ENCODE measurements at regions not wholly inside any gene's neighbourhood (a gene's known extent, or its start where the extent isn't known, plus 50 kb on each side); places are given as distances from the start of the nearest gene placed in this dataset.

GRCh38 chr7:156533420-156533819 is 107.2 kb upstream of the RNF32 start:
- Histone ChIP-seq H3K36me3 (ENCODE audit: control insufficient read depth, insufficient read depth, low read length) (no peaks in the 10 kb centered on the region), H3K4me1 (ENCODE audit: control insufficient read depth, insufficient read depth, low read length) (no peaks in the 10 kb centered on the region), H3K9me3 (ENCODE audit: control insufficient read depth, insufficient read depth, low read length) (no peaks in the 10 kb centered on the region), H3K27me3 (ENCODE audit: control insufficient read depth, insufficient read depth, low read length) (no peaks in the 10 kb centered on the region), H3K4me3 (ENCODE audit: low read length) (no peak overlapping the region), H3K27ac (ENCODE audit: low read length) (no peak overlapping the region)
- H3K27me3 Mint-ChIP-seq (ENCODE audit: low read depth in 2 of 2): peaks cover 0 to 5% of the 10 kb centered on the region in 2 donors
- H3K4me1 Mint-ChIP-seq: no peaks in the 10 kb centered on the region
- no peak overlapping the region for H3K27ac Mint-ChIP-seq
- 84% methylated on average over 13 of the region's 13 CpGs for WGBS (ENCODE audit: insufficient coverage)
- H3K36me3 Mint-ChIP-seq: no peaks in the 10 kb centered on the region
- H3K4me3 Mint-ChIP-seq: no peak overlapping the region
- no peak for ATAC-seq
- no peak for DNase-seq
- TF ChIP-seq CTCF (IDR thresholded peaks at IDR 0.05): no peak
- no peaks in the 10 kb centered on the region for H3K9me3 Mint-ChIP-seq
- intact Hi-C loops (cut with micrococcal nuclease): no loop called here

GRCh38 chr7:156532016-156532602 is 108.5 kb upstream of the RNF32 start:
- no peaks in the 10 kb centered on the region for H3K9me3 ChIP-seq (ENCODE audit: control insufficient read depth, insufficient read depth, low read length)
- Mint-ChIP-seq H3K9me3 (no peaks in the 10 kb centered on the region), H3K4me1 (no peaks in the 10 kb centered on the region), H3K27me3 (ENCODE audit: low read depth in 2 of 2) (peaks cover 0 to 12% of the 10 kb centered on the region in 2 donors), H3K4me3 (no peak overlapping the region), H3K27ac (no peak overlapping the region), H3K36me3 (no peaks in the 10 kb centered on the region)
- H3K4me3 ChIP-seq (ENCODE audit: low read length): no peak overlapping the region
- no peak for TF ChIP-seq CTCF (IDR thresholded peaks at IDR 0.05)
- no peaks in the 10 kb centered on the region for H3K4me1 ChIP-seq (ENCODE audit: control insufficient read depth, insufficient read depth, low read length)
- intact Hi-C loops (cut with micrococcal nuclease): no loop called here
- H3K27ac ChIP-seq (ENCODE audit: low read length): no peak overlapping the region
- no peaks in the 10 kb centered on the region for H3K27me3 ChIP-seq (ENCODE audit: control insufficient read depth, insufficient read depth, low read length)
- WGBS (ENCODE audit: insufficient coverage): 74% methylated on average over 2 of the region's 2 CpGs
- ATAC-seq (no peak), DNase-seq (no peak)
- H3K36me3 ChIP-seq (ENCODE audit: control insufficient read depth, insufficient read depth, low read length): no peaks in the 10 kb centered on the region

GRCh38 chr7:156529956-156530355 is 110.6 kb upstream of the RNF32 start:
- H3K4me3 ChIP-seq (ENCODE audit: low read length): no peak overlapping the region
- Mint-ChIP-seq H3K4me3 (no peak overlapping the region), H3K27me3 (ENCODE audit: low read depth in 2 of 2) (peaks cover 0 to 16% of the 10 kb centered on the region in 2 donors), H3K9me3 (no peaks in the 10 kb centered on the region), H3K27ac (no peak overlapping the region), H3K4me1 (no peaks in the 10 kb centered on the region), H3K36me3 (no peaks in the 10 kb centered on the region)
- intact Hi-C loops (cut with micrococcal nuclease): no loop called here
- WGBS (ENCODE audit: insufficient coverage): 90% methylated on average over 5 of the region's 5 CpGs
- ATAC-seq (no peak), DNase-seq (no peak)
- no peak overlapping the region for H3K27ac ChIP-seq (ENCODE audit: low read length)
- no peaks in the 10 kb centered on the region for H3K4me1 ChIP-seq (ENCODE audit: control insufficient read depth, insufficient read depth, low read length)
- H3K36me3 ChIP-seq (ENCODE audit: control insufficient read depth, insufficient read depth, low read length): no peaks in the 10 kb centered on the region
- H3K27me3 ChIP-seq (ENCODE audit: control insufficient read depth, insufficient read depth, low read length): no peaks in the 10 kb centered on the region
- TF ChIP-seq CTCF (IDR thresholded peaks at IDR 0.05): no peak
- H3K9me3 ChIP-seq (ENCODE audit: control insufficient read depth, insufficient read depth, low read length): no peaks in the 10 kb centered on the region

- no peaks in the 10 kb centered on the region for H3K36me3 Mint-ChIP-seq
- Histone ChIP-seq H3K4me3 (ENCODE audit: low read length) (no peak overlapping the region), H3K4me1 (ENCODE audit: control insufficient read depth, insufficient read depth, low read length) (no peaks in the 10 kb centered on the region), H3K36me3 (ENCODE audit: control insufficient read depth, insufficient read depth, low read length) (no peaks in the 10 kb centered on the region), H3K27me3 (ENCODE audit: control insufficient read depth, insufficient read depth, low read length) (no peaks in the 10 kb centered on the region), H3K27ac (ENCODE audit: low read length) (no peak overlapping the region), H3K9me3 (ENCODE audit: control insufficient read depth, insufficient read depth, low read length) (no peaks in the 10 kb centered on the region)
- no peaks in the 10 kb centered on the region for H3K4me1 Mint-ChIP-seq
- H3K4me3 Mint-ChIP-seq: no peak overlapping the region
- no peak overlapping the region for H3K27ac Mint-ChIP-seq
- DNase-seq: no peak
- H3K27me3 Mint-ChIP-seq (ENCODE audit: low read depth in 2 of 2): peaks cover 0 to 16% of the 10 kb centered on the region in 2 donors
- no peak for ATAC-seq
- intact Hi-C loops (cut with micrococcal nuclease): no loop called here
- TF ChIP-seq CTCF (IDR thresholded peaks at IDR 0.05): no peak
- WGBS (ENCODE audit: insufficient coverage): 30% methylated on average over 4 of the region's 4 CpGs
- H3K9me3 Mint-ChIP-seq: no peaks in the 10 kb centered on the region
Observed at GRCh38 chr7:156527458-156527890, 113.1 kb upstream of the RNF32 start.

All from natural killer cell (primary cell).